WERI-Rb-1 (cell line): ENCODE measurements at regions not wholly inside any gene's neighbourhood (a gene's known extent, or its start where the extent isn't known, plus 50 kb on each side); places are given as distances from the start of the nearest gene placed in this dataset.

Source experiments
- DNase-seq: peaks from one replicate; pipeline ENCODE4 v3.0.0-alpha.2; 2020
- H3K27ac ChIP-seq: fragments of 250-450 bp; sonication (Bioruptor Pico); 2 replicates; pipeline ENCODE4 v1.5.1; 2020; ENCODE audit warnings: mild to moderate bottlenecking, moderate library complexity
- H3K27me3 ChIP-seq: fragments of 250-450 bp; sonication (Bioruptor Pico); 2 replicates; pipeline ENCODE4 v1.5.1; 2021; ENCODE audit warnings: mild to moderate bottlenecking, low read depth, moderate library complexity; ENCODE audit not compliant: insufficient read depth, severe bottlenecking
- H3K36me3 ChIP-seq: fragments of 250-450 bp; sonication (Bioruptor Pico); 2 replicates; pipeline ENCODE4 v1.5.1; 2020; ENCODE audit warnings: mild to moderate bottlenecking, moderate library complexity
- H3K4me3 ChIP-seq: 2 replicates; pipeline ENCODE4 v1.5.1; 2011; ENCODE audit warnings: low read depth, mild to moderate bottlenecking, control low read depth, low read length
- H3K9me3 ChIP-seq: fragments of 250-450 bp; sonication (Bioruptor Pico); 2 replicates; pipeline ENCODE4 v1.5.1; 2021; ENCODE audit warnings: mild to moderate bottlenecking, moderate library complexity; ENCODE audit not compliant: severe bottlenecking
- TF ChIP-seq, protein P1 (sequence below): IDR thresholded peaks from 2 replicates; pipeline ENCODE4 v1.5.1; 2011; ENCODE audit warnings: low read depth, mild to moderate bottlenecking, control low read depth, inconsistent platforms, low read length

DNA sequence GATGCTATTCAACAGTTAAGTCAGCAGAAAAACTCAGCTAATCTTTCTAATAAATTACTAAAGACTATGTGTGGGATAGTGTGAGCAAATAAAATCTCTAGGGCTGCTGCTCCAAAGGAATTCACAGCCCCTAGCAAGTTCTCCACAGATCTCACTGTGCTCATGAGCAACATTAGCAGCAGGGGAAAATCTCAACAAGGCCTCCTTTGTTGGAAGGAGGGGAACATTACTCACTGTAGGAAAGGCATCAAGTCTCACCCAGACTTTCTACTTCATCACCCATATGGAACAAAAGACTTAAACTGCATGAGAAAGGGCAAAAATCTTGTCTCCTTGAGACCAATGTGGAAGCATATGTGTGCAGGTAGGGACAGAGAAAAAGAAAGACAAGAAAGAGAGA is 726.4 kb upstream of the SLC35B3 start:
- Histone ChIP-seq H3K27ac (no peak overlapping the region), H3K9me3 (peaks cover 2% of the 10 kb centered on the region), H3K4me3 (no peak overlapping the region), H3K36me3 (no peaks in the 10 kb centered on the region), H3K27me3 (no peaks in the 10 kb centered on the region)
- DNase-seq: no peak
- TF ChIP-seq, protein P1, sequence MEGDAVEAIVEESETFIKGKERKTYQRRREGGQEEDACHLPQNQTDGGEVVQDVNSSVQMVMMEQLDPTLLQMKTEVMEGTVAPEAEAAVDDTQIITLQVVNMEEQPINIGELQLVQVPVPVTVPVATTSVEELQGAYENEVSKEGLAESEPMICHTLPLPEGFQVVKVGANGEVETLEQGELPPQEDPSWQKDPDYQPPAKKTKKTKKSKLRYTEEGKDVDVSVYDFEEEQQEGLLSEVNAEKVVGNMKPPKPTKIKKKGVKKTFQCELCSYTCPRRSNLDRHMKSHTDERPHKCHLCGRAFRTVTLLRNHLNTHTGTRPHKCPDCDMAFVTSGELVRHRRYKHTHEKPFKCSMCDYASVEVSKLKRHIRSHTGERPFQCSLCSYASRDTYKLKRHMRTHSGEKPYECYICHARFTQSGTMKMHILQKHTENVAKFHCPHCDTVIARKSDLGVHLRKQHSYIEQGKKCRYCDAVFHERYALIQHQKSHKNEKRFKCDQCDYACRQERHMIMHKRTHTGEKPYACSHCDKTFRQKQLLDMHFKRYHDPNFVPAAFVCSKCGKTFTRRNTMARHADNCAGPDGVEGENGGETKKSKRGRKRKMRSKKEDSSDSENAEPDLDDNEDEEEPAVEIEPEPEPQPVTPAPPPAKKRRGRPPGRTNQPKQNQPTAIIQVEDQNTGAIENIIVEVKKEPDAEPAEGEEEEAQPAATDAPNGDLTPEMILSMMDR: no peak

DNA sequence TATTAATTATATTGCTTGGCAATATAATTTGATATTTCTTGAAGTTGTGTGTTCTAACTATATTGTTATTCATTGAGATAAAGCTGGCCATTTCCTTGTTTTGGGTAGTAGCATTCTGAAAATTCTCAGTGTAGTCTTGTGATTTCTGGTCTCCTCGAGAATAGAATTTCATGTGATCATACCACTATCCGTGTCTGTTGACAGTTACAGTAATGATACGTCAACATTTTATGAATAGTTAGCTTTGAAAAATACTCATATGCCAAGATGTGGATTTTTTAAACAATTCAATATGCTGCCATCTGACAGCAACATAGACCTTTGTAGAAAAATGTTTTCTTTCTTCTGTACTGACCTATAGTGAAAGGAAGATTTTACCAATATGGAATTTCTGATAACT is 723.7 kb upstream of the SLC35B3 start:
- Histone ChIP-seq H3K27ac (no peak overlapping the region), H3K9me3 (peaks cover 2% of the 10 kb centered on the region), H3K27me3 (no peaks in the 10 kb centered on the region), H3K4me3 (no peak overlapping the region), H3K36me3 (no peaks in the 10 kb centered on the region)
- DNase-seq: no peak
- TF ChIP-seq, protein P1: no peak

DNA sequence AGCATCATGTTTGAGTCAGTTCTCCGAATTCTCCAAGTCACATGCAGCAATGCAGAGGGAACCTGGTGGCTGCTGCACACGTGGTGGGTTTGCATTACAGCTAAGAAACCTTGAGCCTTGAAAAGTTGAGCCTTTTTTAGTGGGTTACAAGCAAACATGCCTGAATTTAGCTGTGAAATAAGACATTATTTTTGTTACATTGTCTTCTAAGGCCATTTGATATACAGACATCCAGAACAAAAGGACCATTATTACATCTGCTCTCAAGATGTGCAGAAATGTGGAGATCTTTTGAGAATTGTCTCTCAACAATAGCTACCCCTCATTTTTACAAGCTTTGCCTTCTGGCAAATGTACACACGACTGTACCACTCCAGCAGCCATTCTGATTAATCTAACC is 720.5 kb upstream of the SLC35B3 start:
- Histone ChIP-seq H3K27me3 (no peaks in the 10 kb centered on the region), H3K36me3 (no peaks in the 10 kb centered on the region), H3K9me3 (peaks cover 2% of the 10 kb centered on the region), H3K4me3 (no peak overlapping the region), H3K27ac (no peak overlapping the region)
- DNase-seq: no peak
- TF ChIP-seq, protein P1: no peak

DNA sequence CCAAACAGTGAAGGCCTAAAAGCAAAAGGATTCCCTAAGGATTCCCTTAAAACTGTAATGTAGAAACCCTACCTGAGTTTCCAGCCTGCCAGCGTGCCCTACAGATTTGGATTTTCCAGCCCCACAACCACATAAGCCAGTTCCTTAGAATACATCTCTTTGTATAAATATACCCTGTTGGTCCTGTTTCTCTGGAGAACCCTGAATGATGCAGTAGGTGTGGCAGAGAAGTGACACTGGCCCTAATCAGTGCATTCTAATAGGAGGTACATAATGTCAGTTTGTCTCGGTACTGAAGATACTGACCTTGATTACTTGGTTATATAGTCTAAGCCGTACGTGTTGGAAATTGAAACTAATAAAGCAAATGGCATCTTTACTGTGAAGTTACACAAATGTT is 707.8 kb upstream of the SLC35B3 start:
- Histone ChIP-seq H3K9me3 (peaks cover 5% of the 10 kb centered on the region), H3K4me3 (no peak overlapping the region), H3K27me3 (no peaks in the 10 kb centered on the region), H3K36me3 (no peaks in the 10 kb centered on the region), H3K27ac (no peak overlapping the region)
- TF ChIP-seq, protein P1: no peak
- DNase-seq: no peak

DNA sequence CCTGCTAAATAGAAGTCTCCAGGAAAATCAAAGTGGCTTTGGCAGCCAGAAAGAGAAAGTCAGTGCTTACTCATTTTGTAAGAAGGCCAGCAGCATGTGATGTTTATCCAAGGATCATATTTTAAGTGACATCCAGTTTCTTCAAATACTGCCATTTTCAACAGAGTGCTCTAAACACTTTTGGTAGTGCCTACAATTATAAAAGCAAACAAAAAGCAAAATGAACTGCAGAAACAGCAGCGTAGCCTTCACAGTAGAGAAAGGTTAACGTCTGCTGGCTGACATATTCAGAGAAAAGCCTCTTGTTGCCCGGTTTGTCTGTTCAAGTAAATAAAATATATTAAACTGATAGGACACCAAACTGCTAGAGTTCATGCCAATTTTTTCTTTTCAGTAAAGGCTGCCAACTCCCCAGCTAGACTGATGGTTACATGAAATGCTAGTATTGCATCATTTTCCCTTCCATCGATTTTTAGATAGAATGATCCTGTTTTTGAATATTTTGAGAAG is 705.7 kb upstream of the SLC35B3 start:
- Histone ChIP-seq H3K27ac (no peak overlapping the region), H3K27me3 (no peaks in the 10 kb centered on the region), H3K36me3 (no peaks in the 10 kb centered on the region), H3K4me3 (no peak overlapping the region), H3K9me3 (peaks cover 5% of the 10 kb centered on the region)
- no peak for DNase-seq
- TF ChIP-seq, protein P1: no peak

DNA sequence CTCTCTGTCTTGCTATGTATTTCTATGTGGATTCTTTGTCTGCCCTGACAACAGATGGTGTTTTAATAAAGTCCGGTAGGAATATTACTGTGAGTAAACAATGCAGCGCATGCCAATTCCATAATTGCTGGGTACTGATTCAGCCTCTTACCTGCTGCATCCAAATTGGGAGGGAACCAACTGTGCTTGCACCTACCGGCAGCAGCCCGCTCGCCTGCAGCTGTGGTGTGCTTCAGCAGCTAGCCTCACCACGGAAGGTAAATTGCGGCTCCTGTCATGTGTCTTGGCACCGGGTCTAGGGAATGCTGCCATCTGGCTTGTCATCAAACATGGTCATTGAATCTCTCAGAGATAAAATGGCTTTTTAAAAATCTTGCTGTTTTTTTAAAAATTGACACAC is 704.8 kb upstream of the SLC35B3 start:
- no peak overlapping the region for H3K27ac ChIP-seq
- DNase-seq: no peak
- peaks cover 5% of the 10 kb centered on the region for H3K9me3 ChIP-seq
- H3K36me3 ChIP-seq: no peaks in the 10 kb centered on the region
- TF ChIP-seq, protein P1: no peak
- no peaks in the 10 kb centered on the region for H3K27me3 ChIP-seq
- no peak overlapping the region for H3K4me3 ChIP-seq
